ENCODE measurements at regions not wholly inside any gene's neighbourhood (a gene's known extent, or its start where the extent isn't known, plus 50 kb on each side); places are given as distances from the start of the nearest gene placed in this dataset.
A peak's percentile ranks its signal among the peaks of the same experiment; 100 is the strongest.
"Not testable (repeated sequence)": the region's sequence is repeated elsewhere in the genome, so short reads cannot be mapped to it uniquely, and the experiment has no call there.

DNA sequence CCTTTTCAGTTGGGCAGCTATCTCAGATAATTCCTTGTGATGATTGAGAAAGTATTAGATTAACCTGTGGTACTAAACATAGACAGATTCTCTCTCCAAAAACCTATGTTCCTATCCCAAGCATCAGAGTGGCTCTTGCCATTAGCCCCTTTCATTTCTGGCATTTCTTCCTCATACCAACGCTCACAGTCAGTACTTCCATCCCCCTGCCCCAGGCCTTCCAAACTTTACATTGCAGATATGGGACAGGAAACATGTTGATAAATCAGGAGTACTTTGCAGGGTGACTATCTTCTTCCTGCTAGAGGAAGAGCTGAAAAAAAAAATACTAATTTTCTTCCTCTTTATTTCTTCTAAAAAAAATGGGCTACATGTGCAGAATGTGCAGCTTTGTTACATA lies 442.6 kb upstream of the RGMB start:
- DNase-seq, result no peak

DNA sequence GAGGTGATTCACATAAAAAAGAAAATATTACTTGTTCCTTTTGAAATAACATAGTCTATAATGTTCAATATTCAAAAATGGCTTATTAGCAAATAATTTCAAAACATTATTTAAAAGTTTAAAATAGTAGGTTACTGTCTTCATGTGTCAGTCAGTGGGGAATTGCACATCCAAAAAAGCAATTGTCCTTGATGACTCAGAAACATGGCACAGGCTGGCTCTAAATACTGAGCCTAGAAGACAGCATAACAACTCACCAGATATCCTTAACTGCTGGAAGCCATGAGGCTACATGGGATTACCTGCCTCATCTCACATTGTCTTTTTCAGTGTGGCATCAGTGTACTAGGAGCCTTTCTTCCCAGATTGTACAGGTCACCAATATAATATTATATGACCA lies 439.5 kb upstream of the RGMB start:
- DNase-seq, result no peak

DNA sequence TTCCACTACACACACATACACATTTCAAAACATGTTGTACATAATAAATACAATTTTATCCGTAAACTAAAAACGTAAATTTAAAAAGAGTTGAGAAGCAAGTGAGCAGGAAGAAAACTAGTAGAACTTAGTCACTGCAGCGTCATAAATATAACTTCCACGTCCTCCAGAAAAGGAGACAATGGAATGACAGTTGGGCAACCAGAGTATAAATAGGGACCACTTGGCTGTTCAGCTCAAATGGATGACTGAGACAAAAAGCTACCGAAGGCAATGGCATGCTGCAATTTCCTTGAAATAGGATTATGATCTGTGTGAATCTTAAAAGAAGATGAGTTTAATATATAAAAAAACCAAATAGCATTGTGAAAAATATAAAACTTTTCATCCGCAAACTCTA lies 438.5 kb upstream of the RGMB start:
- no peak for DNase-seq

DNA sequence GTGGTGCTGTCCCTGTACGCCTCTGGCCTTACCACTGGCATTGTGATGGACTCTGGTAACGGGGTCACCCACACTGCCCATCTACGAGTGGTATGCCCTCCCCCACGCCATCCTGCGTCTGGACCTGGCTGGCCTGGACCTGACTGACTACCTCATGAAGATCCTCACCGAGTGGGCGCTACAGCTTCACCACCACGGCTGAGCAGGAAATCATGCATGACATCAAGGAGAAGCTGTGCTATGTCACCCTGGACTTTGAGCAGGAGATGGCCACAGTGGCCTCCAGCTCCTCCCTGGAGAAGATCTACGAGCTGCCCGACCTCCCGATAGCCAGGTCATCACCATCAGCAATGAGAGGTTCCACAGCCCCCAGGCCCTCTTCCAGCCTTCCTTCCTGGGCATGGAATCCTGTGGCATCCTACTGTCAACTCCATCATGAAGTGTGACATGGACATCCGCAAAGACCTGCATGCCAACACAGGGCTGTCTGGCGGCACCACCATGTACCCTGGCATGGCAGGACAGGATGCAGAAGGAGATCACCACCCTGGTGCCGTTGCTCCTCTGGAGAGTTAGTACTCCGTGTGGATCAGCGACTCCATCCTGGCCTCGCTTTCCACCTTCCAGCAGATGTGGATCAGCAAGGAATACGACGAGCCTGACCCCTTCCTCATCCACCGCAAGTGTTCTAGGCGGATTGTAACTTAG lies 434.2 kb upstream of the RGMB start:
- DNase-seq, result no peak

DNA sequence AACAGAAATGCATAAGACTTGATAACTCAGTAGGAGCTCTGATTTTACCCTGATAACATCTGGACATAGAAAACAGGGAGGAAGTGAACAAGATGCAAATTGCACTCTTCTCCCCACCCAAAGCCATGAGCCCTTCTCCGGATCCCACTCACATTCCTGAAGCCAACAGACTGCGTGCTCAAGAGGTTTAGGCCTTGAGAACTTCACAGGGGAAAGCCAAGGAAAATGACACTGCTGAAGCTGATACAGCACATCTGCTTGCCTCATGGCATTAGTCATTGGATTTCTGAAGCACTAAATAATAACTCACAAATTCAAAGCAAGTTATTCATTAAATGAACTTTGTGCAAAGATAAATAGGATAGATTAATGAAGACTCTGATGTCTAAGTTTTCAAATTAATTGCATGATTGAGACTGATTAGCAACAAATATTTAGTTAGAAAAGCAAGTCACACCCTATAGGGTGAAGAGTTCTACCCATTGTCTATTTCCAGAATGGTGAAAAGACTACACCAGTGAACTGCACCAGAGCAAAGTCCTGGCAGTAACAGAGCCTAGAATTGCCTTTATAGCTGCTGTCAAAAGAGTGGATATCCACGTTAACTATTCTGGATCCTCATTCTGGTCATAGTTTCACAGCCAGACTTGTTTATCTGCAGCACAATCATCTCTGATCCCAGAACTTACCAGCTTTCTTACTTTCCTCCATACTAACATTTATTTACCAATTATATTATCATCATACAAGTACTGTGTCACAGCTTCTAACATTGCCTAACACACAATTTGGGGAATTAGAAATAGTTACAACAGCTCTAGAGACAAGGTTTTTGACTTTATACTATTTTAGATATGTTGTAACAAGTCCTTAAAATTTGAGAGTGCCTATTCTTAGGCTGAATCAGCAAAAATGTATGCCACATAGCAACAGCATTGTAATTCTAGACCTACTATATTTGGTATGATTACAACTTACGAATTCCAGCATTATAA lies 432.1 kb upstream of the RGMB start:
- no peak for DNase-seq

DNA sequence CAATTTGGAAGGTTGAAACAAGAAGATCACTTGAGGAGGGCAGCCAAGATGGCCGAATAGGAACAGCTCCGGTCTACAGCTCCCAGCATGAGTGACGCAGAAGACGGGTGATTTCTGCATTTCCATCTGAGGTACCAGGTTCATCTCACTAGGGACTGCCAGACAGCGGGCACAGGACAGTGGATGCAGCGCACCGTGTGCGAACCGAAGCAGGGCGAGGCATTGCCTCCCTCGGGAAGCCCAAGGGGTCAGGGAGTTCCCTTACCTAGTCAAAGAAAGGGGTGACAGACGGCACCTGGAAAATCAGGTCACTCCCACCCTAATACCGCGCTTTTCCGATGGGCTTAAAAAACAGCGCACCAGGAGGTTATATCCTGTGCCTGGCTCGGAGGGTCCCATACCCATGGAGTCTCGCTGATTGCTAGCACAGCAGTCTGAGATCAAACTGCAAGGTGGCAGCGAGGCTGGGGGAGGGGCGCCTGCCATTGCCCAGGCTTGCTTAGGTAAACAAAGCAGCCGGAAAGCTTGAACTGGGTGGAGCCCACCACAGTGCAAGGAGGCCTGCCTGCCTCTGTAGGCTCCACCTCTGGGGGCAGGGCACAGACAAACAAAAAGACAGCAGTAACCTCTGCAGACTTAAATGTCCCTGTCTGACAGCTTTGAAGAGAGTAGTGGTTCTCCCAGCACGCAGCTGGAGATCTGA lies 430.4 kb upstream of the RGMB start:
- not testable (repeated sequence) for DNase-seq

DNA sequence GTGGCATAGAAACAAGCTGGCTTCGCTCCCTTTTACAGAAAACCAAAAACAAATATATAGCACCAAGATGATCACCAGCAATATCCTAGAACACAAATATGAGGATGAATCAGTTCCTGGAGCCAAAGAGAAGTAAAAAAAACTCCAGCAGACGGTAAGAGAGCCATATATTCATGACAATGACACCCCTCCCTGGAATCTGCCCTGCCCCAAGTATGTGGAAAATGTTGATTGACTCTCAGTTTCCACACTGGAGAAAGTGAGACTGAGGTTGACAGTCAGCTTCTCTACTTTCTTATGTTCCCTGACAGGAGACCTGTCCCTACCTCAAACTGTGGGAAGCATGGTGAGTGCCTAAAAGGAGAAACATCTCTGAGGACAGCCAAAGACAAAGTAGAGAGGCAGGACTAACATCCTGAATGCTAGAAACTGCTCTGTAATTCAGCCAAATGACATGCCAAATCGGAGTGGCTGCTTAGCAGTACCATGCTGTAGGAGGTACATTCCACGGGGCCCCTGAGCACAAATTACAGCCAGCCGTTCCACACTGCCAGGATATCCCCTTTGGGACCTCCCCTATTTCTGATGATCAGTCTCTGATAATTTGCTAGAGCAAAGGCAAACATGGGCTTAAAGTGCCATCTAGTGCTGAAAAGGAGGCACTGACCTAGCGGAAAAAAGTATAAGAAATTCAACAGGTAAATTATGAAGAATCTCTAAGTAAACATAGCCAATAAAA lies 424.0 kb upstream of the RGMB start:
- DNase-seq, result peak; percentile 21

DNA sequence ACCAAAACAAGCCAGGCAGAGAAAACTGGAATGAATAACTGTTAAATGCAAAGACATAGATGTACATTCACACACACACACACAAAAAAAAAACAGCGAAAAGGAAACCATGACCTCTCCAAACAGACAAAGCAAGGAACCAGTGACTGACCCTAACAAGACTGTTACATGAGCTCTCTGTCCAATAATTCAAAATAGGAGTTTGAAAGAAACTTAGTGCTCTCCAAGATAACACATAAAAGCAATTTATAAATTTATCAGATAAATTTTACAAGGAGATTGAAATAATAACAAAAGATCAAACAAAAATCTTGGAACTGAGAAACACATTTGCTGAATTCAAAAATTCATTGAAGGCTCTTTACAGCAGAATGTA lies 423.5 kb upstream of the RGMB start:
- DNase-seq, result no peak

DNA sequence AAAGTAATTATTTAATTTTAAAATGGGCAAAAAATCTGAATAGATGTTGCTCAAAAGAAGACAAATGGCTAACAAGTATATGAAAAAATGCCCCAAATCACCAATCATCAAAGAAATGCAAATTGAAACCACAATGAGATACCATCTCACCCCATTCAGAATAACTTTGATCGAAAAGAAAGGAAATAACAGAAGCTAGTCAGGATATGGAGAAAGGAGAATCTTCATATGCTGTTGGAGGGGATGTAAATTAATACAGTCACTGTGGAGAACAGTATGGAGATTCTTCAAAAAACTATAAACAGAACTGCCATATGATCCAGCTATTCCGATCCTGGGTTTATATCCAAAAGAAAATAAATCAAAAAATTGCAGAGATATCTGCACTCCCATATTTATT lies 418.5 kb upstream of the RGMB start:
- no peak for DNase-seq

DNA sequence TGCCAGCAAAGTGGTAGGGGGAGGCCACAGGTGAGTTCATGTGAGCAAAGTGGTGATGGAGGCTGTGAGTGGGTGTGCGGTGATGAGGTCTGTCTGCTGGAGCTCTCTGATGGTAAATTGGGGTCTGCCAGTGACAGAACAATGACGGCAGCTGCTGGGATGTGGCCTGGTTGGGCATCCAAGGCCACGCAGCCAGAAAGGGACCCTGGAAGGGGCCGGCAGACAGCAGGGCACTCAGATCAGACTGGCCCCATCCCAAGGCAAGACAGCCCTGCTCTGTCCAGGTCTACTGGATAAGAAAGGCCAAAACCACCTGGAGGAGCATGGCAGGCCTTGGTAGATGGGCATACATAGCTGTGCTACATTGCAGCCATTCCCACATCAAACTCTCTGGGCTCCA lies 412.9 kb upstream of the RGMB start:
- DNase-seq, result no peak

- no peak for DNase-seq
Observed at GRCh38 chr5:98363157-98363556, 410.3 kb upstream of the RGMB start.

GRCh38 chr5:98364549-98364948 lies 408.9 kb upstream of the RGMB start:
- no peak for DNase-seq

DNA sequence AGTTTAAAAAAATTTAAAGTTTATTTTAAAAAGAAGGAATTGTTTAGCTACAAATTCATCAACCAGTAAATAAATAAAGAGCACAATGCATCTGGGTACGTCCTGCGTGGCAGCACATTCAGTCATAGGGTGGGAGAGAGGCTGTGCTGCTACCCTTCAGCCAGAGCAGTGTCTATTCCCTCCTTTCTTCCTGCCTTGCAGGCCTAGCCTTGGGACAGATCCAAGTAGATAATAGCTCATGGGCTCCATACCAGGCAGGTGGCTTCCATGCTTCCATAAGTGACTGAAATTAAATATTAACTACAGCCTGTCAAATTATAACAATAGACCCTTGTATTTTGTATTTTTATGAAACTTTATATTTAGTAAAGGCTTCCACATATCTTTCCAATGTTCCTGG lies 408.3 kb upstream of the RGMB start:
- no peak for DNase-seq

DNA sequence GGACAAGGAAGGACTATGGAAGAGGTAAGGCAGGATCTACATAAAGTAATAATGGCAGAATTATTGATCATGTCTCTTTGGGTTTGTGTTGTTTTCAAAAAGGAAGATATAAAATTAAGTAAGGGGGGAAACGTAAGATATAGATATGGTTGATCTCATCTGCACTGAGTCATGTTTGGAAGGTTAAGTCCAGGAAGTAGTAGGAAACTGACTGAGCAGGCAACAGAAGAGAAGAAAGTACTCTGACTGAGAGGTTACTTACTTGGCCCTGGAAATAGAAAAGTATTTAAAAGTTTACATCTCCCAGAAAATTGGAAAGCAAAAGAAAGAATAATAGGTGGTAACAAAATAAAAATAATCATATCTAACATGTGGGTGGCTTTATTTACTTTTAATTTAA lies 405.3 kb upstream of the RGMB start:
- DNase-seq, result no peak

DNA sequence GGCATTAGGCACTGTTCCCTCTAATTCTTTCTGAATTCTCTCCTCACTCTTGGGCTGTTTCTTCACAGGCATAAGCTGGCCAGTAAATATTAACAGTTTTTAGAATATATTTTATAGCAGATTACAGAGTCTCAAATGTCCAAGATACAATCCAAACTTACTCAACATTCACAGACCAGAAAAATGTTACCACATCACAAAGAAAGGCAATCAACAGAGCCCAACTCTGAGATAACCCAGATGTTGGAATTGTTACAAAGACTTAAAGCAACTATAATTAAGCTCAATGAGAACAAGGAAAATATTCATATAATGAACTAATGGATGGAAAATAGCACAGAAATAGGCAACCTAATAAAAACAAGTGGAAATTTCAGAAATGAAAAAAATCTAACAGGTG lies 401.1 kb upstream of the RGMB start:
- no peak for DNase-seq

GRCh38 chr5:98391921-98392625 lies 381.4 kb upstream of the RGMB start:
- no peak for DNase-seq

DNA sequence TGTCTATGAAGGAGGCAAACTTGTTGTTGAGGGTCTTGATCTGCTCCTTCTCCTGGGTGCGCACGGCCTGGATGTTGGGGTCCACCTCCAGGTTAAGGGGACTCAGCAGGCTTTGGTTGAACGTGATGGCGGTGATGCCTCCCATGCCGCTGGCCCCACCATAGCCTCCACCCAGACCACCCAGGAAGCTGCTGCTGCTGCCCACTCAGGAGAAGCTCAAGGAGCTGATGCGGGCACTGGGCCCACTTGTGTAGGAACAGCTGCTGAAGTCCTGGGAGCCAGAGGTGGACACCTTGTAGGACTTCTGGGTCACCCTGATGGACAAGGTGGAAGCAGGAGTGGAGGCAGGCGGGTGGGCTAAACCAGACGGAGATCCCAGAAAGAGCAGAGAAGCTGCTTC lies 380.3 kb upstream of the RGMB start:
- DNase-seq, result not testable (repeated sequence)

GRCh38 chr5:98397081-98397480 lies 376.4 kb upstream of the RGMB start:
- DNase-seq, result no peak

DNA sequence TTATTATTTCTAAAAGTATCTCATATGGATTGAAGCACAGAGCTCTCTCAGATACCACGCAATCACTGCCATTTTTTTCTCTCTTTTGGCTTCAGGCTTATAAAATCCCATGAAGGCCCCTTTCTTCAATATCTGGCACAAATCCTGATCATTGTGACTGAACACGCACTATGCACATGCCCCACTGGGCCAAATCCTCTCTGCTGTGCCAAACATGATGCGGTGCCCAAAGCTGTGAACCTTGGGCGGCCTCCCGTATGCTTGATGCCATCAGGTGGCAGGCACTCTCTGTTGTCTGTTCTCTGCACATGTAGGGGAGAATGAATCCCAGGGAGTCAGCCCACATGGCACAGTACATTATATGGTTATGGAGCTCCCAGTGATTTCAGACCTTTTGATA lies 375.0 kb upstream of the RGMB start:
- no peak for DNase-seq

- no peak for DNase-seq
Observed at GRCh38 chr5:98401656-98402055, 371.8 kb upstream of the RGMB start.

DNA sequence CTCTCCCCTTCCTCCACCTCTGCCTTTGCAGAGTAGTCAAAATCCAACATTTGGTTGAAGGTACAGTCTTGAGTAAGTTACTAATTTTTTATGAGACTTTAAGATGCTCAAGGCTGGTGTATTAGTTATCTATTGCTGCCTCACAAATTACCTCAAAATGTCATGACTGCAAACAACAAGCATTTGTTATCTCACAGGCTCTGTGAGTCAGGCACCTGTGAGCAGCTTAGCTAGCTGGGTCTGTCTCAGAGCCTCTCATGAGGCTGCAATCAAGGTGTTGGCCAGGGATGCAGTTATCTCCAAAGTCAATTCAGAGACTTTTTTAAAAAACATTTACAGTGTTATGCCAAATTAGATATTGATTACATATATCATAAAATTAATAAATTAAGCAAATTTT lies 371.3 kb upstream of the RGMB start:
- no peak for DNase-seq

DNA sequence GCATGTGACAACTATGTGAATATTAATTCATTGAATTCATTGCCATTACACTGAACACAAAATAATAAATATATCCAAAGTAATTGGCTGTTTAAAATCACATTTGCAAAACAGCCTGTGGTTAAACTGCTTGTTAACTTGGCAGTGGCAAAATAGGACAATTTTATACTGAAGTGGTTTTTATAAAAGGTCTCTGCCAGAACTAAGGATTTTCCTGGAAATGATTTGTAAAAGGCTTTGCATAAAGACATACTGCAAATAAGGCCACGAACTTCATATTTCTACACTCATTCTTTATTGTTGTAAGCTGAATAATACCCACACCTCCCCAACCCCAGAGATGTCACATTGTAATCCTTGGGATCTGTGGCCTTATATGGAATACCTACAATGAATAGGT lies 370.3 kb upstream of the RGMB start:
- no peak for DNase-seq

Measured in NCI-H82 (cell line).